Endothelial cell of umbilical vein (primary cell): ENCODE measurements at regions not wholly inside any gene's neighbourhood (a gene's known extent, or its start where the extent isn't known, plus 50 kb on each side); places are given as distances from the start of the nearest gene placed in this dataset.

Experiments
- MYC ChIP-seq: IDR thresholded peaks from one replicate; pipeline ENCODE4 v1.6.1; 2011; ENCODE audit warnings: mild to moderate bottlenecking, low read depth, low read length
- TF ChIP-seq, protein P1 (sequence below), 2 donors: IDR thresholded peaks; 1 replicate in 1 of 2; 2 replicates in 1 of 2; pipeline ENCODE4 v1.5.1; 2011; ENCODE audit warnings: low read length in 2 of 2, mild to moderate bottlenecking in 2 of 2, moderate library complexity in 2 of 2, control low read depth in 1 of 2, inconsistent platforms in 1 of 2, low read depth in 1 of 2; ENCODE audit not compliant: insufficient read depth in 1 of 2; ENCODE audit errors: extremely low read depth in 1 of 2

DNA sequence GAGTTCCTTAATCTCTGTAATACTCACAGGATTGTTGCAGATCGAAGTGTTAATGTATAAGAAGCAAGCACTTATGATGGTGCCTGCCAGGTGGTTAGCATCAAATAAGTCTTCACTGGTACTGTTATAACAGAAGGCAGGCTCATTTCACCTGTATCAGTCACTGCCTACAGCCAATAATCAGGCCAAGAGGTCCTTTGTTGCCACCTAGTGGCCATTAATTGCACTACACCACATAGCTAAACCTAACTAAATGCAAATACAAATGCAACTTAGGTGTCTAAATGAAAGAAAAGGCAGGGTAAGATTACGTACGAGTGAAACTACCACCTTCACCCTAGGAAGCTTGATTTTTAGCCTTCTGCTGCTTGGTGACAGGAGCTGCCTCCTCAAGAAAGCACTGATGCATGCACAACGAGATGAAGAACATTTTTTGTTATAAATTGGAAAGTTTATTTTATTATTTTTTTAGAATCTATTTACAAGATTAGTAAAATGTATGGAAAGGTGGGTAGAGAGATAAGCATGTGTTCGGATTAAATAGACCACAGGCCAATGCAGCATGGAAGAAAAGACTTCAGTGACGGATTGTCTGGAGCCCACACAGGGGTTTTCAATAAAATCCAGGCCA is 334.8 kb upstream of the CAMK1G start:
- TF ChIP-seq, protein P1, sequence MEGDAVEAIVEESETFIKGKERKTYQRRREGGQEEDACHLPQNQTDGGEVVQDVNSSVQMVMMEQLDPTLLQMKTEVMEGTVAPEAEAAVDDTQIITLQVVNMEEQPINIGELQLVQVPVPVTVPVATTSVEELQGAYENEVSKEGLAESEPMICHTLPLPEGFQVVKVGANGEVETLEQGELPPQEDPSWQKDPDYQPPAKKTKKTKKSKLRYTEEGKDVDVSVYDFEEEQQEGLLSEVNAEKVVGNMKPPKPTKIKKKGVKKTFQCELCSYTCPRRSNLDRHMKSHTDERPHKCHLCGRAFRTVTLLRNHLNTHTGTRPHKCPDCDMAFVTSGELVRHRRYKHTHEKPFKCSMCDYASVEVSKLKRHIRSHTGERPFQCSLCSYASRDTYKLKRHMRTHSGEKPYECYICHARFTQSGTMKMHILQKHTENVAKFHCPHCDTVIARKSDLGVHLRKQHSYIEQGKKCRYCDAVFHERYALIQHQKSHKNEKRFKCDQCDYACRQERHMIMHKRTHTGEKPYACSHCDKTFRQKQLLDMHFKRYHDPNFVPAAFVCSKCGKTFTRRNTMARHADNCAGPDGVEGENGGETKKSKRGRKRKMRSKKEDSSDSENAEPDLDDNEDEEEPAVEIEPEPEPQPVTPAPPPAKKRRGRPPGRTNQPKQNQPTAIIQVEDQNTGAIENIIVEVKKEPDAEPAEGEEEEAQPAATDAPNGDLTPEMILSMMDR (IDR thresholded peaks at IDR 0.05; ENCODE audit: extremely low read depth in 1 of 2, insufficient read depth in 1 of 2, low read depth in 1 of 2, low read length in 2 of 2): peak; percentile 67 to 76
- TF ChIP-seq MYC: no peak
